Hepatocyte (in vitro differentiated cells): ENCODE measurements at regions not wholly inside any gene's neighbourhood (a gene's known extent, or its start where the extent isn't known, plus 50 kb on each side); places are given as distances from the start of the nearest gene placed in this dataset.

ENCODE experiments used
- DNase-seq: peaks from one replicate; pipeline ENCODE4 v3.0.0-alpha.2; 2016; ENCODE audit warnings: low spot score
- H2AFZ ChIP-seq: fragments of 200-600 bp; sonication (generic); 2 replicates; pipeline ENCODE4 v1.6.0; 2016; ENCODE audit warnings: antibody characterized with exemption, mild to moderate bottlenecking
- H3K27ac ChIP-seq: fragments of 200-600 bp; sonication (generic); 2 replicates; pipeline ENCODE4 v1.5.1; 2016; ENCODE audit warnings: mild to moderate bottlenecking
- H3K27me3 ChIP-seq: fragments of 200-600 bp; sonication (generic); 2 replicates; pipeline ENCODE4 v1.6.1; 2016
- H3K36me3 ChIP-seq: fragments of 200-600 bp; sonication (generic); replicated peaks from 2 replicates; pipeline ENCODE4 v1.5.1; 2016; ENCODE audit warnings: low read depth; ENCODE audit not compliant: insufficient read depth
- H3K4me1 ChIP-seq: fragments of 200-600 bp; sonication (generic); 2 replicates; pipeline ENCODE4 v1.5.1; 2016; ENCODE audit warnings: mild to moderate bottlenecking, moderate library complexity; ENCODE audit not compliant: insufficient read depth
- H3K4me2 ChIP-seq: fragments of 200-600 bp; sonication (generic); 2 replicates; pipeline ENCODE4 v1.6.0; 2016
- H3K4me3 ChIP-seq: fragments of 200-600 bp; sonication (generic); 2 replicates; pipeline ENCODE4 v1.5.1; 2016; ENCODE audit warnings: mild to moderate bottlenecking
- H3K79me2 ChIP-seq: fragments of 200-600 bp; sonication (generic); 2 replicates; pipeline ENCODE4 v1.6.0; 2017; ENCODE audit warnings: mild to moderate bottlenecking
- H3K9me2 ChIP-seq: fragments of 200-600 bp; sonication (generic); replicated peaks from 2 replicates; pipeline ENCODE4 v1.6.0; 2017; ENCODE audit warnings: mild to moderate bottlenecking; ENCODE audit not compliant: insufficient read depth
- H3K9me3 ChIP-seq: fragments of 200-600 bp; sonication (generic); 2 replicates; pipeline ENCODE4 v1.5.1; 2016; ENCODE audit warnings: low read depth, mild to moderate bottlenecking
- H4K20me1 ChIP-seq: fragments of 200-600 bp; sonication (generic); 2 replicates; pipeline ENCODE4 v1.6.0; 2016; ENCODE audit warnings: mild to moderate bottlenecking; ENCODE audit not compliant: insufficient read depth, poor library complexity, severe bottlenecking
- EZH2 ChIP-seq: fragments of 200-600 bp; sonication (generic); IDR thresholded peaks from 2 replicates; pipeline ENCODE4 v1.6.1; 2016; ENCODE audit warnings: antibody characterized with exemption, mild to moderate bottlenecking, borderline replicate concordance
- EZH2phosphoT487 ChIP-seq: fragments of 200-600 bp; sonication (generic); IDR thresholded peaks from one replicate; pipeline ENCODE4 v1.6.1; 2018; ENCODE audit warnings: antibody characterized with exemption, mild to moderate bottlenecking, low read depth, moderate library complexity; ENCODE audit not compliant: unreplicated experiment, severe bottlenecking
- WGBS: methylation state at CpG from one replicate; pipeline ENCODE4 v1.1.6; 2016; ENCODE audit warnings: low lambda C conversion rate; ENCODE audit errors: missing lambda C conversion rate; 5-methylcytosine and 5-hydroxymethylcytosine counted together
- TF ChIP-seq, protein P1 (sequence below): fragments of 200-600 bp; sonication (generic); IDR thresholded peaks from 2 replicates; pipeline ENCODE4 v1.5.1; 2016; ENCODE audit warnings: antibody characterized with exemption, mild to moderate bottlenecking; ENCODE audit not compliant: poor library complexity

DNA sequence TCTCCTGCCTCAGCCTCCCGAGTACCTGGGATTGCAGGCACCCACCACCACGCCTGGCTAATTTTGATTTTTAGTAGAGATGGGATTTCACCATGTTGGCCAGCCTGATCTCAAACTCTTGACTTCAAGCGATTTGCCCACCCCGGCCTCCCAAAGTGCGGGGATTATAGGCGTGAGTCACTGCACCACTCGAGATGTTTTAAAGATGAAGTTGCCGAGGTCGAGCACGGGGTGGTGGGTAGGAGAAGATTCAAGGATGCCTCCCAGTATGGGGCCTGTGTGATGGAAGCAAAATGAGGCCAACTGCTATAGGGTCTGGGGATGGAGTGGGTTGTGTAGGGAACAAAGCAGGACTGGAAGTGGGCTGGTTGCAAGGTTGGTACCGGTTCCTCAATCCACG lies 245.2 kb downstream of the MN1 start:
- 84% methylated on average over 12 of the region's 12 CpGs for WGBS

DNA sequence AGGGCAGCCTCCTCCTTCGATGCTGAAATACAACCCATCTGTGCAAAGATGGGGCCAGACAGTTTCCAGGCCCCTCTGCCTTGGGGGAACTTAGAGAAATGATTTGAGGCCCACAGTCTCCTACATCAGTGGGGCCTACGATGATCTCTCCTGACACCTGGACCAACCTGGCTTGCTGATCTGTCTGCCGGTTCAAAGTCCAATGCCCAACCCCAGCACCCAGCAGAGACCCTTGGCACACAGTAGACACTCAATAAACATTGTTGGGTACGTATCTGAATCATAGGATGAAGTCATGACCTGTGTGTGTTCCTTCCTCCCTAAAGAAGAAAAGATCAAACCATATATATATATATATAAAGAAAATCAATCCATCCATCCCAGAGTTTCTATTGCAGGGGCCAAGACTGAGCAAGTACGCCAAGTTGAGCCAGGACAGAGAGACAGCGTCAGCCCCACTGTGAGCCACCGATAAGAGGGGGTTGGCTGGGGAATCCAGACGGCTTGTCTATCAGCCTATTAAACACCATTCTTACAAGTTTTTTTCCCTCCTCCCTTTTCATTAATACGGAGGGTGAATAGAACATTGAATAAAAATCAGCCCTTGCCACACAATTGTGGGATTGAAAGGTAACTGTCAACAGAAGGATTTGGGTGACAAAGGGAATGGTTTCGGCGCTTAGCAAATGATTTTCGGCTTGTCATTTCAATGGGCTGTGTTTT lies 244.1 kb downstream of the MN1 start:
- no peak overlapping the region for H3K27ac ChIP-seq
- H3K4me1 ChIP-seq, result peaks cover 6% of the 10 kb centered on the region
- H3K4me2 ChIP-seq, result no peak overlapping the region
- TF ChIP-seq EZH2phosphoT487 (no peak), EZH2 (no peak)
- TF ChIP-seq, protein P1, sequence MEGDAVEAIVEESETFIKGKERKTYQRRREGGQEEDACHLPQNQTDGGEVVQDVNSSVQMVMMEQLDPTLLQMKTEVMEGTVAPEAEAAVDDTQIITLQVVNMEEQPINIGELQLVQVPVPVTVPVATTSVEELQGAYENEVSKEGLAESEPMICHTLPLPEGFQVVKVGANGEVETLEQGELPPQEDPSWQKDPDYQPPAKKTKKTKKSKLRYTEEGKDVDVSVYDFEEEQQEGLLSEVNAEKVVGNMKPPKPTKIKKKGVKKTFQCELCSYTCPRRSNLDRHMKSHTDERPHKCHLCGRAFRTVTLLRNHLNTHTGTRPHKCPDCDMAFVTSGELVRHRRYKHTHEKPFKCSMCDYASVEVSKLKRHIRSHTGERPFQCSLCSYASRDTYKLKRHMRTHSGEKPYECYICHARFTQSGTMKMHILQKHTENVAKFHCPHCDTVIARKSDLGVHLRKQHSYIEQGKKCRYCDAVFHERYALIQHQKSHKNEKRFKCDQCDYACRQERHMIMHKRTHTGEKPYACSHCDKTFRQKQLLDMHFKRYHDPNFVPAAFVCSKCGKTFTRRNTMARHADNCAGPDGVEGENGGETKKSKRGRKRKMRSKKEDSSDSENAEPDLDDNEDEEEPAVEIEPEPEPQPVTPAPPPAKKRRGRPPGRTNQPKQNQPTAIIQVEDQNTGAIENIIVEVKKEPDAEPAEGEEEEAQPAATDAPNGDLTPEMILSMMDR, result no peak
- H3K9me2 ChIP-seq, result no peaks in the 10 kb centered on the region
- no peaks in the 10 kb centered on the region for H3K79me2 ChIP-seq
- H3K27me3 ChIP-seq, result no peaks in the 10 kb centered on the region
- WGBS, result 47% methylated on average over 12 of the region's 12 CpGs
- no peaks in the 10 kb centered on the region for H3K36me3 ChIP-seq
- H4K20me1 ChIP-seq, result no peaks in the 10 kb centered on the region
- no peak overlapping the region for H2AFZ ChIP-seq
- DNase-seq, result no peak
- no peaks in the 10 kb centered on the region for H3K9me3 ChIP-seq
- no peak overlapping the region for H3K4me3 ChIP-seq

More for the DNA sequence above, 245.2 kb downstream of the MN1 start:
- Histone ChIP-seq H3K27ac (no peak overlapping the region), H3K36me3 (no peaks in the 10 kb centered on the region), H3K9me2 (no peaks in the 10 kb centered on the region), H3K79me2 (no peaks in the 10 kb centered on the region), H3K4me1 (peaks cover 6% of the 10 kb centered on the region), H3K9me3 (no peaks in the 10 kb centered on the region), H3K4me2 (no peak overlapping the region), H3K4me3 (no peak overlapping the region), H4K20me1 (no peaks in the 10 kb centered on the region), H2AFZ (no peak overlapping the region), H3K27me3 (no peaks in the 10 kb centered on the region)
- no peak for DNase-seq
- no peak for TF ChIP-seq EZH2
- TF ChIP-seq EZH2phosphoT487, result no peak
- TF ChIP-seq, protein P1, result no peak

DNA sequence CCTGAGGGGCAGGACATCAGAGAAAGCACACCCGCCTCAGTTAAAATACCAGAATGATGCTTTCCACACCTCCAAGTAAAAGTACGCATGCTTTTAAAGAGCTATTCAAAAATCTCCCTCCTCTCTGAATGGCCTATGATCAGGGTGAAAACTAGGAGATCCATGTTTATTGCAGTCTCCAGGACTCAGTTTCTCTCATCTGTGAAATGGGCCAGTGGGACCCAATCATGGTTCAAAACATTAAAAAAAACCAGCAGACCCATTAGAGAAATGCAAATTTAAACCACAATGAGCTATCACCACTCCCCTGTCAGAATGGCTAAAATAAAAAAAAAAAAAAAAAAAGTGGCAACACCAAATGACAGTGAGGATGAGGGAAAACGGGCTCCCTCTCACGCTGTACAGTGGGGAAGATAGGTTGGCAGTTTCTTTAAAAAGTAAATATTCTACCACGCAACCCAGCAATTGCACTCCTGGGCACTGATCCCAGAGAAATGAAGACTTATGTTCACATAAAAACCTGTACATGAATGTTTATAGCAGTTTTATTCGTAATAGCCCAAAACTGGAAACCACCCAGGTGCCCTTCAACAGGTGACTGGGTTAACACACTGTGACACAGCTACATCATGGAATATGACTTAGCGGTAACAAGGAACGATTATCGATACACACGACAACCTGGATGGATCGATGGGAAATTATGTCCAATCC lies 242.7 kb downstream of the MN1 start:
- WGBS, result 88% methylated on average over 11 of the region's 11 CpGs
- Histone ChIP-seq H3K4me2 (no peak overlapping the region), H2AFZ (no peak overlapping the region), H3K36me3 (no peaks in the 10 kb centered on the region), H3K27ac (no peak overlapping the region), H3K27me3 (no peaks in the 10 kb centered on the region), H3K9me2 (no peaks in the 10 kb centered on the region), H3K79me2 (no peaks in the 10 kb centered on the region), H3K9me3 (no peaks in the 10 kb centered on the region), H3K4me1 (peaks cover 6% of the 10 kb centered on the region), H3K4me3 (no peak overlapping the region), H4K20me1 (no peaks in the 10 kb centered on the region)
- DNase-seq, result no peak
- no peak for TF ChIP-seq EZH2phosphoT487
- TF ChIP-seq, protein P1, result no peak
- no peak for TF ChIP-seq EZH2
